Aorta (tissue), 5 donors: ENCODE measurements at regions not wholly inside any gene's neighbourhood (a gene's known extent, or its start where the extent isn't known, plus 50 kb on each side); places are given as distances from the start of the nearest gene placed in this dataset.

Experiments used
- ATAC-seq: fragments of 200-7000 bp; cut with Tn5 transposase; one replicate; pipeline ENCODE4 v1.9.1; 2022; ENCODE audit warnings: moderate library complexity; ENCODE audit not compliant: low FRiP score
- DNase-seq, 2 donors: peaks; one replicate each; pipeline ENCODE4 v3.0.0-alpha.2; 2020
- H3K27ac ChIP-seq, 2 donors: one replicate each; pipeline ENCODE4 v1.5.1; 2013; ENCODE audit warnings: low read length in 2 of 2, mild to moderate bottlenecking in 2 of 2, moderate library complexity in 2 of 2, control low read depth in 1 of 2, inconsistent platforms in 1 of 2, low read depth in 1 of 2
- H3K27me3 ChIP-seq, 2 donors: one replicate each; pipeline ENCODE4 v1.6.1; 2013; ENCODE audit warnings: control low read depth in 1 of 2, low read length in 1 of 2, mild to moderate bottlenecking in 1 of 2, moderate library complexity in 1 of 2; ENCODE audit not compliant: insufficient read depth in 2 of 2, control insufficient read depth in 1 of 2
- H3K36me3 ChIP-seq, 2 donors: one replicate each; pipeline ENCODE4 v1.6.1; 2013; ENCODE audit warnings: control low read depth in 1 of 2, low read length in 1 of 2, mild to moderate bottlenecking in 1 of 2; ENCODE audit not compliant: insufficient read depth in 2 of 2, control insufficient read depth in 1 of 2
- H3K4me1 ChIP-seq, 2 donors: one replicate each; pipeline ENCODE4 v1.6.1; 2013; ENCODE audit warnings: low read length in 2 of 2, control low read depth in 1 of 2, mild to moderate bottlenecking in 1 of 2, moderate library complexity in 1 of 2; ENCODE audit not compliant: insufficient read depth in 2 of 2, control insufficient read depth in 1 of 2
- H3K4me3 ChIP-seq, 2 donors: one replicate each; pipeline ENCODE4 v1.5.1; 2013; ENCODE audit warnings: low read length in 2 of 2, control low read depth in 1 of 2, mild to moderate bottlenecking in 1 of 2
- H3K9me3 ChIP-seq: one replicate; pipeline ENCODE4 v1.6.1; 2013; ENCODE audit warnings: mild to moderate bottlenecking, low read length; ENCODE audit not compliant: control insufficient read depth
- WGBS, 2 donors: extraction: QIAGEN DNeasy Blood & Tissue Kit; methylation state at CpG; one replicate each; pipeline ENCODE4 v1.1.7; 2013; 5-methylcytosine and 5-hydroxymethylcytosine counted together
- intact Hi-C, 2 donors: fragments of 100-400 bp; cut with DNase I; formaldehyde crosslinking; loops; one replicate each; pipeline versions ENCODE4 v1.14.2 to v1.15.0; 2022
- donor health status: healthy with polysubstance abuse.
- donor health status: Bipolar disorder and iron deficiency.
- donor health status: DM: no; HTN: no; CAD: no.
- donor health status: DM: no; HTN: no; CAD: no.
- donor health status: DM: yes; HTN: yes; CAD: no.

- Histone ChIP-seq H3K4me1 (no peaks in the 10 kb centered on the region), H3K36me3 (no peaks in the 10 kb centered on the region), H3K27ac (no peak overlapping the region), H3K9me3 (no peaks in the 10 kb centered on the region), H3K27me3 (peaks cover 0 to 1% of the 10 kb centered on the region in 2 donors), H3K4me3 (no peak overlapping the region)
- WGBS, 2 donors, result 44 to 71% methylated on average over 1 of the region's 1 CpG
- intact Hi-C loops, result no loop called here
- ATAC-seq (no peak), DNase-seq (no peak)
Measured at GRCh38 chr3:117310536-117310935, 601.0 kb downstream of the TUSC7 start.

GRCh38 chr3:117314441-117315150 is 605.0 kb downstream of the TUSC7 start:
- H3K36me3 ChIP-seq, result no peaks in the 10 kb centered on the region
- ATAC-seq (no peak), DNase-seq (no peak)
- H3K9me3 ChIP-seq, result no peaks in the 10 kb centered on the region
- no peaks in the 10 kb centered on the region for H3K4me1 ChIP-seq
- H3K27ac ChIP-seq, result no peak overlapping the region
- intact Hi-C loops, result no loop called here
- no peak overlapping the region for H3K4me3 ChIP-seq
- no peaks in the 10 kb centered on the region for H3K27me3 ChIP-seq
- WGBS, 2 donors, result 79% methylated on average over 2 of the region's 2 CpGs

DNA sequence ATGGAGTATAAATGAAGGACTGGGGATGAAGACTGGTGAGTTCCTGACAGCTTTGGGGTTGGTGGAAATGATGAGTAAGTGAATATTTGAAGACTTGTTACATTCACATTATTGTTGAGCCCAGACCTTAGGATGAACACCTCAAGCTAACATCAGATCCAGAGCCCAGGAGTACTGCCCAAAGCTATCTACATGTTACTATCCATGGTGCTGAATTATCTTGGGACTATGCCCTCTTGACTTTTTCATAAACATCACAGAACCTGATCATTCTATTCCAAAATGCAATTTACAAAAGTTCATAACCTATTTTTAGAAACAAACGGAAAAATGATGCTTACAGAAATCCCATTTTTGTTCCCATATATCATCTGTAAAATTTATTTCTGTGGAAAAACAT is 613.3 kb downstream of the TUSC7 start:
- WGBS, 2 donors, result 4 to 5% methylated on average over 1 of the region's 1 CpG

GRCh38 chr3:117346901-117347300 is 637.3 kb downstream of the TUSC7 start:
- no peak for ATAC-seq
- Histone ChIP-seq H3K9me3 (no peaks in the 10 kb centered on the region), H3K27me3 (no peaks in the 10 kb centered on the region), H3K27ac (no peak overlapping the region), H3K4me3 (no peak overlapping the region), H3K4me1 (peaks cover 0 to 1% of the 10 kb centered on the region in 2 donors), H3K36me3 (no peaks in the 10 kb centered on the region)
- intact Hi-C loops, result no loop called here
- DNase-seq, result no peak
- 89 to 91% methylated on average over 3 of the region's 3 CpGs for WGBS, 2 donors

More for the DNA sequence above, 613.3 kb downstream of the TUSC7 start:
- Histone ChIP-seq H3K27me3 (no peaks in the 10 kb centered on the region), H3K4me3 (no peak overlapping the region), H3K9me3 (peaks cover 1% of the 10 kb centered on the region), H3K27ac (no peak overlapping the region), H3K36me3 (no peaks in the 10 kb centered on the region), H3K4me1 (no peaks in the 10 kb centered on the region)
- no peak for ATAC-seq
- no peak for DNase-seq
- intact Hi-C loops, result no loop called here

- 84 to 95% methylated on average over 1 of the region's 1 CpG for WGBS, 2 donors
- H3K4me3 ChIP-seq, result no peak overlapping the region
- no peak overlapping the region for H3K27ac ChIP-seq
- intact Hi-C loops, result no loop called here
- DNase-seq (no peak), ATAC-seq (no peak)
- H3K9me3 ChIP-seq, result no peaks in the 10 kb centered on the region
- H3K4me1 ChIP-seq, result peaks cover 0 to 1% of the 10 kb centered on the region in 2 donors
- H3K36me3 ChIP-seq, result no peaks in the 10 kb centered on the region
- no peaks in the 10 kb centered on the region for H3K27me3 ChIP-seq
Measured at GRCh38 chr3:117348884-117349283, 639.3 kb downstream of the TUSC7 start.

GRCh38 chr3:117349566-117349965 is 640.0 kb downstream of the TUSC7 start:
- no peak for ATAC-seq
- WGBS, 2 donors, result 91 to 97% methylated on average over 1 of the region's 1 CpG
- Histone ChIP-seq H3K36me3 (no peaks in the 10 kb centered on the region), H3K4me1 (peaks cover 0 to 1% of the 10 kb centered on the region in 2 donors), H3K4me3 (no peak overlapping the region), H3K9me3 (no peaks in the 10 kb centered on the region), H3K27ac (no peak overlapping the region), H3K27me3 (no peaks in the 10 kb centered on the region)
- DNase-seq, result no peak
- intact Hi-C loops, result no loop called here

GRCh38 chr3:117350371-117350770 is 640.8 kb downstream of the TUSC7 start:
- Histone ChIP-seq H3K4me1 (peaks cover 0 to 1% of the 10 kb centered on the region in 2 donors), H3K27me3 (no peaks in the 10 kb centered on the region), H3K36me3 (no peaks in the 10 kb centered on the region), H3K9me3 (no peaks in the 10 kb centered on the region), H3K4me3 (no peak overlapping the region), H3K27ac (no peak overlapping the region)
- intact Hi-C loops, result no loop called here
- 11 to 14% methylated on average over 3 of the region's 3 CpGs for WGBS, 2 donors
- ATAC-seq, result no peak
- DNase-seq, result no peak

DNA sequence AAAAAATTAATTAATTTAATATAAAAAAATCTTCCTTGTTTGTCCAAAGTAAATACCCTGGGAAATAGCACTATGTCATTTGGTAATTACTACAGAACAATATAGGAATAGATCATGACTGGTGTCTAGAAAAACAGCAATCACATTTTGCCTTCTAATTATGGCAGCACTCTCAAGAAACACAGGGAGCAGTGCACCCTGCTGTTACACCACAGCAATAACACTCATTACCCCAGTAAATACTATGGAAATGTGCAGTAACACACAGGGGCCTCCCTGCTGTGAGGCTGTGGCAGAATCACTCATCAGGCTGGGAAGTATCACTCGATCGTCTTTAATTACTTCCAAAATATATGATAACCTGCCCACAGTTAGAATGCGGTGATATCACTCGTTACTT is 646.0 kb downstream of the TUSC7 start:
- ATAC-seq (no peak), DNase-seq (no peak)
- intact Hi-C loops, result no loop called here
- no peaks in the 10 kb centered on the region for H3K4me1 ChIP-seq
- no peak overlapping the region for H3K27ac ChIP-seq
- no peaks in the 10 kb centered on the region for H3K36me3 ChIP-seq
- no peak overlapping the region for H3K4me3 ChIP-seq
- H3K27me3 ChIP-seq, result no peaks in the 10 kb centered on the region
- H3K9me3 ChIP-seq, result no peaks in the 10 kb centered on the region
- 69 to 73% methylated on average over 4 of the region's 4 CpGs for WGBS, 2 donors

DNA sequence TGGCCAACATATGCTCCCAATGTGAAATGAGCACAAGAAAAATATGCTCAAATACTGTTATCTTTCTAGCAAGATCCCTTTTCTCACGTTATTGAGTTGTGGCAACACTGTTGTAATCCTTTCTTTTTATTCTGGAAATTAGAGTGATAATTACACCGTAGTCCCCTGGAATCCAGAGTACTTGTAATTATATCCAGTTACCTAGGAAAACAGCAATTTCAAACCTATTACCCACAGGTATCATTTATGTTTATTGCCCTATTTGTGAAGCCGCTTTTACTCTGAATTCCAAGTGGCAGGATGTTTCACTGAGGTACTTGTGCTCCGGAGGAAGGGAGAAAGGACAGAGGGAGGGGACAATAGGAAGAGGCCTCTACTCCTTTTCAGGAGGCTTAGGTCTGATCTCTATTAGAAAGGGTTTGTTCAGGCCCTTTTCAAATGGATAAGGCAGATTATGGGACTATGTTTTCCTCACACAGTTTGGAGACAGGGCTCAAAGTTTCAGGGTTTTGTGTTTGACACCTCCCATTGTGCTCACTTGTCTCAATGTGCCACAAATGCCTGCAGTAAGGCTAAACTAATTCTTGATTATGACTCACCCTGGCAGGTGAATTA is 646.6 kb downstream of the TUSC7 start:
- 61 to 70% methylated on average over 4 of the region's 4 CpGs for WGBS, 2 donors

More for the DNA sequence above, 646.6 kb downstream of the TUSC7 start:
- H3K9me3 ChIP-seq, result no peaks in the 10 kb centered on the region
- DNase-seq (no peak), ATAC-seq (no peak)
- no peaks in the 10 kb centered on the region for H3K4me1 ChIP-seq
- H3K36me3 ChIP-seq, result no peaks in the 10 kb centered on the region
- H3K4me3 ChIP-seq, result no peak overlapping the region
- intact Hi-C loops, result no loop called here
- H3K27me3 ChIP-seq, result no peaks in the 10 kb centered on the region
- H3K27ac ChIP-seq, result no peak overlapping the region
